DOHH2 (cell line): ENCODE measurements at regions not wholly inside any gene's neighbourhood (a gene's known extent, or its start where the extent isn't known, plus 50 kb on each side); places are given as distances from the start of the nearest gene placed in this dataset.

Source experiments
- H3F3A ChIP-seq: fragments of 200-600 bp; sonication (generic), shearing (Covaris generic); 2 replicates; pipeline ENCODE4 v1.6.0; 2016; ENCODE audit warnings: antibody characterized with exemption, mild to moderate bottlenecking; ENCODE audit not compliant: control insufficient read depth, insufficient read depth
- H3K27ac ChIP-seq: fragments of 200-600 bp; sonication (generic); 2 replicates; pipeline ENCODE4 v1.5.1; 2014; ENCODE audit warnings: low read depth, mild to moderate bottlenecking, low read length, moderate library complexity
- H3K27me3 ChIP-seq: fragments of 200-600 bp; sonication (generic); 2 replicates; pipeline ENCODE4 v1.6.1; 2014; ENCODE audit warnings: mild to moderate bottlenecking, low read length, mixed read lengths; ENCODE audit not compliant: control insufficient read depth
- H3K36me3 ChIP-seq: fragments of 200-600 bp; sonication (generic); 2 replicates; pipeline ENCODE4 v1.6.1; 2014; ENCODE audit warnings: mild to moderate bottlenecking, low read length, moderate library complexity, mixed read lengths; ENCODE audit not compliant: control insufficient read depth
- H3K4me1 ChIP-seq: fragments of 200-600 bp; sonication (generic); 2 replicates; pipeline ENCODE4 v1.6.1; 2014; ENCODE audit warnings: mild to moderate bottlenecking, low read length, mixed read lengths; ENCODE audit not compliant: control insufficient read depth
- H3K4me2 ChIP-seq: fragments of 200-600 bp; sonication (generic); 2 replicates; pipeline ENCODE4 v1.6.0; 2014; ENCODE audit warnings: mild to moderate bottlenecking, low read length, moderate library complexity
- H3K4me3 ChIP-seq: fragments of 200-600 bp; sonication (generic); 2 replicates; pipeline ENCODE4 v1.5.1; 2014; ENCODE audit warnings: mild to moderate bottlenecking, low read length, mixed read lengths
- H3K79me2 ChIP-seq: fragments of 200-600 bp; sonication (generic); 2 replicates; pipeline ENCODE4 v1.6.1; 2014; ENCODE audit warnings: mild to moderate bottlenecking, low read length, mixed read lengths; ENCODE audit not compliant: control insufficient read depth
- H3K9me2 ChIP-seq: fragments of 200-600 bp; sonication (generic); replicated peaks from 2 replicates; pipeline ENCODE4 v1.6.1; 2014; ENCODE audit warnings: mild to moderate bottlenecking, low read length, mixed read lengths; ENCODE audit not compliant: control insufficient read depth
- H3K9me3 ChIP-seq: fragments of 200-600 bp; sonication (generic); 2 replicates; pipeline ENCODE4 v1.6.1; 2014; ENCODE audit warnings: antibody characterized with exemption, low read length, mixed read lengths; ENCODE audit not compliant: control insufficient read depth, insufficient read depth
- H4K20me1 ChIP-seq: fragments of 200-600 bp; sonication (generic); 2 replicates; pipeline ENCODE4 v1.6.0; 2014; ENCODE audit warnings: low read depth, mild to moderate bottlenecking, antibody characterized with exemption, low read length, moderate library complexity; ENCODE audit not compliant: control insufficient read depth, insufficient read depth
- EZH2phosphoT487 ChIP-seq: fragments of 200-600 bp; sonication (generic); IDR thresholded peaks from 2 replicates; pipeline ENCODE4 v1.6.1; 2017; ENCODE audit warnings: borderline replicate concordance, mild to moderate bottlenecking, antibody characterized with exemption, low read length, moderate library complexity, mixed read lengths
- TF ChIP-seq, protein P1 (sequence below): fragments of 200-600 bp; sonication (generic); IDR thresholded peaks from one replicate; pipeline ENCODE4 v1.5.1; 2014; ENCODE audit warnings: antibody characterized with exemption, mild to moderate bottlenecking, low read depth, low read length; ENCODE audit not compliant: poor library complexity, severe bottlenecking

- no peak overlapping the region for H3K27ac ChIP-seq
- peaks cover 13% of the 10 kb centered on the region for H3F3A ChIP-seq
- TF ChIP-seq, protein P1, sequence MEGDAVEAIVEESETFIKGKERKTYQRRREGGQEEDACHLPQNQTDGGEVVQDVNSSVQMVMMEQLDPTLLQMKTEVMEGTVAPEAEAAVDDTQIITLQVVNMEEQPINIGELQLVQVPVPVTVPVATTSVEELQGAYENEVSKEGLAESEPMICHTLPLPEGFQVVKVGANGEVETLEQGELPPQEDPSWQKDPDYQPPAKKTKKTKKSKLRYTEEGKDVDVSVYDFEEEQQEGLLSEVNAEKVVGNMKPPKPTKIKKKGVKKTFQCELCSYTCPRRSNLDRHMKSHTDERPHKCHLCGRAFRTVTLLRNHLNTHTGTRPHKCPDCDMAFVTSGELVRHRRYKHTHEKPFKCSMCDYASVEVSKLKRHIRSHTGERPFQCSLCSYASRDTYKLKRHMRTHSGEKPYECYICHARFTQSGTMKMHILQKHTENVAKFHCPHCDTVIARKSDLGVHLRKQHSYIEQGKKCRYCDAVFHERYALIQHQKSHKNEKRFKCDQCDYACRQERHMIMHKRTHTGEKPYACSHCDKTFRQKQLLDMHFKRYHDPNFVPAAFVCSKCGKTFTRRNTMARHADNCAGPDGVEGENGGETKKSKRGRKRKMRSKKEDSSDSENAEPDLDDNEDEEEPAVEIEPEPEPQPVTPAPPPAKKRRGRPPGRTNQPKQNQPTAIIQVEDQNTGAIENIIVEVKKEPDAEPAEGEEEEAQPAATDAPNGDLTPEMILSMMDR = no peak
- no peak for TF ChIP-seq EZH2phosphoT487
Observed at GRCh38 chr2:65598996-65599395, 166.6 kb upstream of the SPRED2 start.

DNA sequence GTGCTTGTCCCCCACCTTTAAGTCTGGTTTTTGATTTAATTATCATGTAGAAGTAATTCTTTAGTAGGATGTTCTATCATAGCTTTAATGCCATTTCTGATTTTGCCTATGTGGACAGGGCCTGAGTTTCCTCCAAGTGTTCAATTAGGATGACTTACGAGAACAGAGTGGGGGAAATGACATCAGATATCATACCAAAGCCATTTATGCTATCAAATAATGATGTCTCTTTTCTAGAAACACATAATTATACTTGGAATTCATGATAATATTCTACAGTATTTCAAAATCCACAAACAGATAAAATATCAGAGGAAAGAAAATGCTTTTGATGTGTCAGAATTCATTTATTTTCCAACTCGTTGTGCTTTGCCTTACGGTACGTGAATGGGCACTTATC lies 165.9 kb upstream of the SPRED2 start:
- TF ChIP-seq, protein P1 = no peak
- no peak for TF ChIP-seq EZH2phosphoT487
- no peak overlapping the region for H3K27ac ChIP-seq
- H3K79me2 ChIP-seq = no peaks in the 10 kb centered on the region
- peaks cover 6% of the 10 kb centered on the region for H3F3A ChIP-seq
- no peak overlapping the region for H3K4me3 ChIP-seq
- H3K4me2 ChIP-seq = no peak overlapping the region
- H3K9me2 ChIP-seq = no peaks in the 10 kb centered on the region
- H4K20me1 ChIP-seq = no peaks in the 10 kb centered on the region
- H3K4me1 ChIP-seq = peaks cover 18% of the 10 kb centered on the region
- H3K27me3 ChIP-seq = no peaks in the 10 kb centered on the region
- no peaks in the 10 kb centered on the region for H3K9me3 ChIP-seq
- no peaks in the 10 kb centered on the region for H3K36me3 ChIP-seq

More at GRCh38 chr2:65598996-65599395, 166.6 kb upstream of the SPRED2 start:
- Histone ChIP-seq H3K9me3 (no peaks in the 10 kb centered on the region), H3K79me2 (no peaks in the 10 kb centered on the region), H3K27me3 (no peaks in the 10 kb centered on the region), H3K9me2 (no peaks in the 10 kb centered on the region), H3K36me3 (no peaks in the 10 kb centered on the region), H4K20me1 (no peaks in the 10 kb centered on the region), H3K4me1 (peaks cover 25% of the 10 kb centered on the region), H3K4me2 (no peak overlapping the region), H3K4me3 (no peak overlapping the region)

DNA sequence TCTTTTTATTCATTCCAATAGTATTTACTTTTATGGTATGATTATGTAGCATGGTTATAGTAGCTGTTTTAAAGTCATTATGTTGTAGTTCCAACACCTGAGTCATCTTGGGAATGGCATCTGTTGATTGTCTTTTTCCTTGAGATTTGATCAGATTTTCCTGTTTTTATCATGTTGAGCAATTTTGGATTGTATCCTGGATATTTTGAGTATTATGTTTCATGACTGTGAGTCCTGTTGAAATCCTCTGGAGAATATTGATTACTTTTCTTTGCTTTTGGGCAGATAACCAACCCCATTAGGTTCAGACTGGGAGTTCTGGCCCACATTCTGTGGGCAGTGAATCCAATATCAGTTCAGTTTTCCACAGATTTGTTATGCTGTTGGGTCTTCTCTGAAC lies 163.2 kb upstream of the SPRED2 start:
- TF ChIP-seq, protein P1 = no peak
- no peak for TF ChIP-seq EZH2phosphoT487

DNA sequence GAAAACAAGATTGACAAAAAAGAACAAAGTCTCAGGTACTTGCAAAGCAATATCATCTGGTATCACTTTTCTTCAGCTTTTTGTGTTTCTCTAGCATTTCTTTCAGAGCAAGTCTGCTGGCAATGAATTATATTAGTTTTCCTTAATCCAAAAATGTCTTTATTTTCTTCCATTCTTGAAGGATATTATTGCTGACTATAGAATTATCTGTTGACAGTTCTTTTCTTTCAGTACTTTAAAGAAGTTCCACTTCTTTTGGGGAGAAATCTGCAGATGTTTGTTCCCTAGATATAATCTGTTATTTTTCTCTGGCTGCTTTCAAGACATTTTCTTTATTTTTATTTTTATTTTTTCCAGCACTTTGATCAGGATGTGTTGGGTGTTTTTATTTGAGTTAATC lies 161.8 kb upstream of the SPRED2 start:
- TF ChIP-seq, protein P1 = no peak
- no peak for TF ChIP-seq EZH2phosphoT487
- Histone ChIP-seq H3K4me2 (no peak overlapping the region), H3F3A (peaks cover 2% of the 10 kb centered on the region; the same call in 1 of the 2 replicates), H3K9me2 (no peaks in the 10 kb centered on the region), H3K27ac (no peak overlapping the region), H3K9me3 (no peaks in the 10 kb centered on the region), H3K27me3 (no peaks in the 10 kb centered on the region), H3K79me2 (no peaks in the 10 kb centered on the region), H3K4me3 (no peak overlapping the region), H3K4me1 (no peaks in the 10 kb centered on the region; the same call in 1 of the 2 replicates), H4K20me1 (no peaks in the 10 kb centered on the region), H3K36me3 (no peaks in the 10 kb centered on the region)

More for the DNA sequence above, 163.2 kb upstream of the SPRED2 start:
- Histone ChIP-seq H3K79me2 (no peaks in the 10 kb centered on the region), H3K9me3 (no peaks in the 10 kb centered on the region), H3K4me2 (no peak overlapping the region), H3F3A (peaks cover 4% of the 10 kb centered on the region; the same call in 1 of the 2 replicates), H3K36me3 (no peaks in the 10 kb centered on the region), H3K9me2 (no peaks in the 10 kb centered on the region), H3K27ac (no peak overlapping the region), H3K27me3 (no peaks in the 10 kb centered on the region), H4K20me1 (no peaks in the 10 kb centered on the region), H3K4me1 (no peaks in the 10 kb centered on the region; the same call in 1 of the 2 replicates), H3K4me3 (no peak overlapping the region)
